Tibial nerve (tissue), 3 donors: ENCODE measurements at regions not wholly inside any gene's neighbourhood (a gene's known extent, or its start where the extent isn't known, plus 50 kb on each side); places are given as distances from the start of the nearest gene placed in this dataset.

Experiments
- POLR2A ChIP-seq, 2 donors: fragments of 450-650 bp; IDR thresholded peaks; one replicate each; pipeline ENCODE4 v1.6.1; 2017; ENCODE audit warnings: antibody characterized with exemption in 2 of 2, mild to moderate bottlenecking in 2 of 2, moderate library complexity in 2 of 2
- TF ChIP-seq, protein P1 (sequence below), 5 experiments: fragments of 200-600 bp in 3 of 5; fragments of 450-650 bp in 2 of 5; sonication (generic) in 3 of 5; IDR thresholded peaks; one replicate each; pipeline ENCODE4 v1.5.1; 2016 to 2019; ENCODE audit warnings: antibody characterized with exemption in 5 of 5, mild to moderate bottlenecking in 3 of 5, moderate library complexity in 2 of 5

DNA sequence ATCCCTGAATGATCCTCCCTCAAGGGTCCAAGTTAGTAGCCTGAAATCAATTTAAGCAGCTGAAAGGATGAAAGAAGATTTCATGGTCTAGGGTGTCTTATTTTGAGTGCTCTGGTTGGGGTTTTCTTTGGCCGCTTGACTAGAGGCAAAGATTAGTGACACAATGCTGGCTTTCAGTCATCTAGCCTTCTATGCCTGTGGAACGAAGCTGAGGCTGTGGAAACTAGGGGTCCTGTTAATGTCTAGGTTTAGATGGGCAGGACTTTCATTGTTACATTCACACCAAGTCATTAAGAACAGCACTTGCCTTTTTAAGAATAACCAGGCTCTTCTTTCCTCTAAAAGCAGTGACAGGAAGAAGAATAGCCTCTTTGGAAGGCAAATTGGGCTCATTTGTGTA lies 253.8 kb upstream of the E2F7 start:
- TF ChIP-seq, protein P1, sequence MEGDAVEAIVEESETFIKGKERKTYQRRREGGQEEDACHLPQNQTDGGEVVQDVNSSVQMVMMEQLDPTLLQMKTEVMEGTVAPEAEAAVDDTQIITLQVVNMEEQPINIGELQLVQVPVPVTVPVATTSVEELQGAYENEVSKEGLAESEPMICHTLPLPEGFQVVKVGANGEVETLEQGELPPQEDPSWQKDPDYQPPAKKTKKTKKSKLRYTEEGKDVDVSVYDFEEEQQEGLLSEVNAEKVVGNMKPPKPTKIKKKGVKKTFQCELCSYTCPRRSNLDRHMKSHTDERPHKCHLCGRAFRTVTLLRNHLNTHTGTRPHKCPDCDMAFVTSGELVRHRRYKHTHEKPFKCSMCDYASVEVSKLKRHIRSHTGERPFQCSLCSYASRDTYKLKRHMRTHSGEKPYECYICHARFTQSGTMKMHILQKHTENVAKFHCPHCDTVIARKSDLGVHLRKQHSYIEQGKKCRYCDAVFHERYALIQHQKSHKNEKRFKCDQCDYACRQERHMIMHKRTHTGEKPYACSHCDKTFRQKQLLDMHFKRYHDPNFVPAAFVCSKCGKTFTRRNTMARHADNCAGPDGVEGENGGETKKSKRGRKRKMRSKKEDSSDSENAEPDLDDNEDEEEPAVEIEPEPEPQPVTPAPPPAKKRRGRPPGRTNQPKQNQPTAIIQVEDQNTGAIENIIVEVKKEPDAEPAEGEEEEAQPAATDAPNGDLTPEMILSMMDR (IDR thresholded peaks at IDR 0.05), result no peak
- TF ChIP-seq POLR2A (IDR thresholded peaks at IDR 0.05), result no peak
